ENCODE measurements at regions not wholly inside any gene's neighbourhood (a gene's known extent, or its start where the extent isn't known, plus 50 kb on each side); places are given as distances from the start of the nearest gene placed in this dataset.
A peak's percentile ranks its signal among the peaks of the same experiment; 100 is the strongest.

DNA sequence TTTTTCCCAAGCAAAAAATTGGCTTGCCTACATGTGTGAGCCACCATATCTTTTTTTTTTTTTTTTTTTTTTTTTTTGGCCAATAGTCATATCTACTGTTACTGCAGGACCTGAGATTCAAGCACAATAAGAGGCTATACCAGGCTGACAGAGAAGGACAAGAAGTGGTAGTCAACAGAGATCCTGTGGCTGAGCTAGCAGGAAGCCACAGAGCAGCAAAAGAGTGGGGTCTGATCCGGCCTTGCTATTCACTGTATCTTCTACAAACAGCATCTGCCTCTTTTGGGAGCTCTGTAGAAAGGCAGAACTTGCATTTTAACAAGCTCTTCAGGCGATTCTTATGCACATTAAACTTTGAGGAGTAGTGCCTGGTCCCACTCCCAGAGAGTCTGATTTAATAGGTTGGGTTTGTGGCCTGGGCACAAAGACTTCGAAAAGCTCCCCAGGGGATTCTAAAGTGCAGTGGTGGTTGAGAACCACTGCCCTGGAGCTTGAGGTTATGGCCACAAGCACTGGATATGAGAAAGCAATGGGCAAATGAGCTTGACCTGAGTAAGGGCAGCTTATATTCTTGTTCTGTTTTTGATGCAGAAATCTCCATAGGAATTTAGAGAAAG lies 162.8 kb downstream of the PIK3R1 start:
- H3K4me2 ChIP-seq, result no peak overlapping the region

DNA sequence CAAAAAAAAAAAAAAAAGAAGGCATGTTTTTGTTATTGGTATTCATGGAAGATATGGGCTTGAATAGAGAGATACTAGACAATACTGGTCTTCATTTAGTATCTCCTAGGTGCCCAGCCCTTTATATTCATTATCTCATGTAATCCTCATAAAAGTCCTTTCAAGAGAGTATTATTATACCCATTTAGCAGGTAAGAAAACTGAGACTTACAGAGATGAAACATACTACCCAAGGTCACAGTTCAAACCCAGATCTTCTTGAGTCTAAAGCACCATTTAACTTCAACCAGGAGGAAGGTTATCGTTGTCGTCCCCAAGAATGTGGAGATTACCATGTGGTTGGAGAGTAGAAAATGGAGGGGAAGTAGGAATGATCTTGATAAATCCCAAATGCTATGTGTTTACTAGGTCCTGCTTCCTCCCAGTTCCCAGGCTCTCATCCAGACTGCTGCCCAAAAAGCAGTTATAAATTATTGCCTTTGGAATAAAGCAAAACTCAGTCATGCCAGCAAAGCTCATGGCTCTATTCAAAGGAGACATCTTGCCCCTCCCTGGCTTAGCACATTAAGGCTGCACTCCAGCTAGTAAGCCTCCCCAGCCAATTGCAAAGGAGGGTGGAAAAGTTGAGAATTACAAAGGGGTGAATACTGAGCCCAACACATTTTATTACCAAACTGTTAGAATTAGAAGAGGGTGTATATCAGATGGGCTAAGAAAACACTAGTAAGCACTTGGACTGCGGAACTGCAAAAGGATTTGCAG lies 163.9 kb downstream of the PIK3R1 start:
- Mint-ChIP-seq H3K27me3 (ENCODE audit: insufficient read depth, low read depth) (no peaks in the 10 kb centered on the region), H3K36me3 (no peaks in the 10 kb centered on the region), H3K9me3 (no peaks in the 10 kb centered on the region), H3K4me1 (peaks cover 2% of the 10 kb centered on the region), H3K4me3 (no peak overlapping the region), H3K27ac (no peak overlapping the region)
- Histone ChIP-seq H3K36me3 (no peaks in the 10 kb centered on the region), H3K4me1 (peaks cover 5% of the 10 kb centered on the region), H4K20me1 (ENCODE audit: low read depth) (no peaks in the 10 kb centered on the region), H3K4me3 (no peak overlapping the region), H3K27me3 (no peaks in the 10 kb centered on the region), H3K79me2 (ENCODE audit: low read depth) (no peaks in the 10 kb centered on the region), H3K9me3 (ENCODE audit: low read depth) (no peaks in the 10 kb centered on the region), H3K9ac (no peak overlapping the region), H3K27ac (no peak overlapping the region), H2AFZ (replicated peaks) (peak overlapping the region; percentile 7), H3F3A (ENCODE audit: low read depth) (no peaks in the 10 kb centered on the region), H3K4me2 (no peak overlapping the region)
- DNase-seq (ENCODE audit: low spot score), result no peak
- TF ChIP-seq EZH2 (IDR thresholded peaks at IDR 0.05), result no peak
- TF ChIP-seq, protein P1, sequence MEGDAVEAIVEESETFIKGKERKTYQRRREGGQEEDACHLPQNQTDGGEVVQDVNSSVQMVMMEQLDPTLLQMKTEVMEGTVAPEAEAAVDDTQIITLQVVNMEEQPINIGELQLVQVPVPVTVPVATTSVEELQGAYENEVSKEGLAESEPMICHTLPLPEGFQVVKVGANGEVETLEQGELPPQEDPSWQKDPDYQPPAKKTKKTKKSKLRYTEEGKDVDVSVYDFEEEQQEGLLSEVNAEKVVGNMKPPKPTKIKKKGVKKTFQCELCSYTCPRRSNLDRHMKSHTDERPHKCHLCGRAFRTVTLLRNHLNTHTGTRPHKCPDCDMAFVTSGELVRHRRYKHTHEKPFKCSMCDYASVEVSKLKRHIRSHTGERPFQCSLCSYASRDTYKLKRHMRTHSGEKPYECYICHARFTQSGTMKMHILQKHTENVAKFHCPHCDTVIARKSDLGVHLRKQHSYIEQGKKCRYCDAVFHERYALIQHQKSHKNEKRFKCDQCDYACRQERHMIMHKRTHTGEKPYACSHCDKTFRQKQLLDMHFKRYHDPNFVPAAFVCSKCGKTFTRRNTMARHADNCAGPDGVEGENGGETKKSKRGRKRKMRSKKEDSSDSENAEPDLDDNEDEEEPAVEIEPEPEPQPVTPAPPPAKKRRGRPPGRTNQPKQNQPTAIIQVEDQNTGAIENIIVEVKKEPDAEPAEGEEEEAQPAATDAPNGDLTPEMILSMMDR (IDR thresholded peaks at IDR 0.05), result no peak
- TF ChIP-seq EZH2phosphoT487 (IDR thresholded peaks at IDR 0.05), result no peak

More for the DNA sequence above, 162.8 kb downstream of the PIK3R1 start:
- H3F3A ChIP-seq (ENCODE audit: low read depth), result no peaks in the 10 kb centered on the region
- no peaks in the 10 kb centered on the region for H3K36me3 ChIP-seq
- no peak overlapping the region for H3K4me3 Mint-ChIP-seq
- no peaks in the 10 kb centered on the region for H3K36me3 Mint-ChIP-seq
- no peak overlapping the region for H3K27ac Mint-ChIP-seq
- peak overlapping the region; percentile 72 for H2AFZ ChIP-seq (replicated peaks)
- H3K27me3 Mint-ChIP-seq (ENCODE audit: insufficient read depth, low read depth), result no peaks in the 10 kb centered on the region
- no peak overlapping the region for H3K4me3 ChIP-seq
- no peak for DNase-seq (ENCODE audit: low spot score)
- H4K20me1 ChIP-seq (ENCODE audit: low read depth), result no peaks in the 10 kb centered on the region
- H3K9ac ChIP-seq, result no peak overlapping the region
- TF ChIP-seq, protein P1 (IDR thresholded peaks at IDR 0.05), result no peak
- TF ChIP-seq EZH2 (IDR thresholded peaks at IDR 0.05) (no peak), EZH2phosphoT487 (IDR thresholded peaks at IDR 0.05) (no peak)
- no peaks in the 10 kb centered on the region for H3K27me3 ChIP-seq
- H3K27ac ChIP-seq, result no peak overlapping the region
- peaks cover 5% of the 10 kb centered on the region for H3K4me1 ChIP-seq
- peaks cover 2% of the 10 kb centered on the region for H3K4me1 Mint-ChIP-seq
- H3K9me3 Mint-ChIP-seq, result no peaks in the 10 kb centered on the region
- H3K79me2 ChIP-seq (ENCODE audit: low read depth), result no peaks in the 10 kb centered on the region
- no peaks in the 10 kb centered on the region for H3K9me3 ChIP-seq (ENCODE audit: low read depth)

DNA sequence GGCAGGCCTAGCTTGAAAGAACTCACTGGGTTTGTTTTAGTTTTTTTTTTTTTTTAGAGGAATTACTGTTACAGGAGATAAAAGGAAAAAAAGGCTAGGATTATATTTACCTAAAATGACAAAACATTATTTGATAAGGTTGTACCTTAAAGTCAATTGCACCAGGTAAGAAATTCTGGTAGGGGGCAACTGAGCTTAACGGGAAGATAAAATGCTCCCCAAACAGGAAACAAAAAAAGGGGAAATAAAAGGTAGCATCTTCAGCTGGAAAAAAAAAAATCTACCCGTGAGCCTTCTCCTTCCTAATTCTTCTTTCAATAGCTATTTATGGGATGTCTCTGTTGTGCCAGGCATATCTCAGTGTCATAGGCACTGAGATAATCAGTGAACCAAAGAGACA lies 164.5 kb downstream of the PIK3R1 start:
- H4K20me1 ChIP-seq (ENCODE audit: low read depth), result no peaks in the 10 kb centered on the region
- H3K4me3 ChIP-seq, result no peak overlapping the region
- H3K36me3 ChIP-seq, result no peaks in the 10 kb centered on the region
- Mint-ChIP-seq H3K9me3 (no peaks in the 10 kb centered on the region), H3K4me3 (no peak overlapping the region), H3K27me3 (ENCODE audit: insufficient read depth, low read depth) (no peaks in the 10 kb centered on the region), H3K36me3 (no peaks in the 10 kb centered on the region), H3K27ac (no peak overlapping the region), H3K4me1 (peaks cover 2% of the 10 kb centered on the region)
- no peak for DNase-seq (ENCODE audit: low spot score)
- peaks cover 5% of the 10 kb centered on the region for H3K4me1 ChIP-seq
- H3K4me2 ChIP-seq, result no peak overlapping the region
- H3K9me3 ChIP-seq (ENCODE audit: low read depth), result no peaks in the 10 kb centered on the region
- no peaks in the 10 kb centered on the region for H3F3A ChIP-seq (ENCODE audit: low read depth)
- H3K9ac ChIP-seq, result no peak overlapping the region
- no peaks in the 10 kb centered on the region for H3K79me2 ChIP-seq (ENCODE audit: low read depth)
- TF ChIP-seq EZH2 (IDR thresholded peaks at IDR 0.05), result no peak
- no peak for TF ChIP-seq EZH2phosphoT487 (IDR thresholded peaks at IDR 0.05)
- TF ChIP-seq, protein P1 (IDR thresholded peaks at IDR 0.05), result no peak
- no peak overlapping the region for H3K27ac ChIP-seq
- no peaks in the 10 kb centered on the region for H3K27me3 ChIP-seq
- peak overlapping the region; percentile 7 for H2AFZ ChIP-seq (replicated peaks)

Data from neural progenitor cell (in vitro differentiated cells).